Left lung (tissue), 4 donors: ENCODE measurements at regions not wholly inside any gene's neighbourhood (a gene's known extent, or its start where the extent isn't known, plus 50 kb on each side); places are given as distances from the start of the nearest gene placed in this dataset.

Source experiments
- ATAC-seq: fragments of 200-7000 bp; cut with Tn5 transposase; one replicate; pipeline ENCODE4 v1.9.1; 2020; ENCODE audit warnings: moderate library complexity
- DNase-seq, 4 donors: peaks; one replicate each; pipeline ENCODE4 v3.0.0-alpha.2; 2013 to 2020
- H3K27ac ChIP-seq, 2 donors: fragments of 200-600 bp; sonication (generic) in 1 of 2; one replicate each; pipeline versions ENCODE4 v1.5.0 to v1.8.0; 2020 to 2021
- H3K27me3 ChIP-seq, 2 donors: fragments of 200-600 bp; sonication (generic) in 1 of 2; one replicate each; pipeline versions ENCODE4 v1.5.0 to v1.8.0; 2020 to 2021
- H3K36me3 ChIP-seq, 2 donors: fragments of 200-600 bp; sonication (generic) in 1 of 2; one replicate each; pipeline versions ENCODE4 v1.5.0 to v1.8.0; 2020 to 2021
- H3K4me1 ChIP-seq, 2 donors: fragments of 200-600 bp; one replicate each; pipeline ENCODE4 v1.8.0; 2021
- H3K4me3 ChIP-seq, 2 donors: fragments of 200-600 bp; sonication (generic) in 1 of 2; one replicate each; pipeline versions ENCODE4 v1.5.0 to v1.8.0; 2020 to 2021; ENCODE audit warnings: mild to moderate bottlenecking in 1 of 2
- H3K9me3 ChIP-seq, 2 donors: fragments of 200-600 bp; sonication (generic) in 1 of 2; one replicate each; pipeline versions ENCODE4 v1.5.0 to v1.8.0; 2020 to 2021
- CTCF ChIP-seq, 2 donors: fragments of 200-600 bp; sonication (generic) in 1 of 2; IDR thresholded peaks; one replicate each; pipeline versions ENCODE4 v1.5.0 to v1.8.0; 2021; ENCODE audit warnings: antibody characterized with exemption in 2 of 2
- intact Hi-C, 2 donors: fragments of 100-400 bp; cut with DNase I; formaldehyde crosslinking; loops; one replicate each; pipeline versions ENCODE4 v1.11.2 to v1.14.2; 2022
- donor health status: DM: no; HTN: yes; CAD: no.
- donor health status: DM: no; HTN: no; CAD: no.

GRCh38 chrX:43315622-43316021 lies 340.5 kb upstream of the MAOA start:
- Histone ChIP-seq H3K4me1 (no peaks in the 10 kb centered on the region), H3K27ac (no peak overlapping the region), H3K4me3 (no peak overlapping the region), H3K27me3 (no peaks in the 10 kb centered on the region), H3K36me3 (no peaks in the 10 kb centered on the region), H3K9me3 (no peaks in the 10 kb centered on the region)
- DNase-seq (no peak), ATAC-seq (no peak)
- intact Hi-C loops, result no loop called here
- TF ChIP-seq CTCF (IDR thresholded peaks at IDR 0.05), result no peak

- H3K27me3 ChIP-seq, result no peaks in the 10 kb centered on the region
- H3K9me3 ChIP-seq, result no peaks in the 10 kb centered on the region
- H3K27ac ChIP-seq, result no peak overlapping the region
- intact Hi-C loops, result no loop called here
- H3K4me1 ChIP-seq, result no peaks in the 10 kb centered on the region
- no peak overlapping the region for H3K4me3 ChIP-seq
- H3K36me3 ChIP-seq, result no peaks in the 10 kb centered on the region
- DNase-seq (no peak), ATAC-seq (no peak)
- TF ChIP-seq CTCF (IDR thresholded peaks at IDR 0.05), result no peak
Measured at GRCh38 chrX:43316146-43316545, 340.0 kb upstream of the MAOA start.

GRCh38 chrX:43317378-43317777 lies 338.7 kb upstream of the MAOA start:
- Histone ChIP-seq H3K27me3 (no peaks in the 10 kb centered on the region), H3K36me3 (no peaks in the 10 kb centered on the region), H3K27ac (no peak overlapping the region), H3K4me1 (no peaks in the 10 kb centered on the region), H3K4me3 (no peak overlapping the region), H3K9me3 (no peaks in the 10 kb centered on the region)
- DNase-seq, result no peak
- TF ChIP-seq CTCF (IDR thresholded peaks at IDR 0.05), result no peak
- intact Hi-C loops, result no loop called here
- no peak for ATAC-seq

- peaks cover 3 to 12% of the 10 kb centered on the region in 2 donors for H3K9me3 ChIP-seq
- H3K4me1 ChIP-seq, result no peaks in the 10 kb centered on the region
- H3K27me3 ChIP-seq, result no peaks in the 10 kb centered on the region
- H3K27ac ChIP-seq, result no peak overlapping the region
- DNase-seq (no peak), ATAC-seq (no peak)
- intact Hi-C loops, result no loop called here
- no peaks in the 10 kb centered on the region for H3K36me3 ChIP-seq
- no peak overlapping the region for H3K4me3 ChIP-seq
- no peak for TF ChIP-seq CTCF (IDR thresholded peaks at IDR 0.05)
Measured at GRCh38 chrX:43328358-43328946, 327.6 kb upstream of the MAOA start.

GRCh38 chrX:43333543-43333942 lies 322.6 kb upstream of the MAOA start:
- no peak for TF ChIP-seq CTCF (IDR thresholded peaks at IDR 0.05)
- no peak for DNase-seq
- Histone ChIP-seq H3K4me1 (no peaks in the 10 kb centered on the region), H3K4me3 (no peak overlapping the region), H3K27me3 (no peaks in the 10 kb centered on the region), H3K9me3 (peaks cover 3 to 8% of the 10 kb centered on the region in 2 donors), H3K36me3 (no peaks in the 10 kb centered on the region), H3K27ac (no peak overlapping the region)
- intact Hi-C loops, result no loop called here
- no peak for ATAC-seq
